IPS DF 6.9 (cell line): ENCODE measurements at regions not wholly inside any gene's neighbourhood (a gene's known extent, or its start where the extent isn't known, plus 50 kb on each side); places are given as distances from the start of the nearest gene placed in this dataset.

Experiments
- DNase-seq: peaks from one replicate; pipeline ENCODE4 v3.0.0-alpha.2; 2013; ENCODE audit warnings: low read depth, low spot score
- H3K27ac ChIP-seq: one replicate; pipeline ENCODE4 v1.5.1; 2013; ENCODE audit warnings: low read length, control low read depth
- H3K27me3 ChIP-seq: 2 replicates; pipeline ENCODE4 v1.6.1; 2013; ENCODE audit warnings: mild to moderate bottlenecking, low read length; ENCODE audit not compliant: control insufficient read depth, insufficient read depth
- H3K36me3 ChIP-seq: 2 replicates; pipeline ENCODE4 v1.6.1; 2013; ENCODE audit warnings: low read length; ENCODE audit not compliant: control insufficient read depth, insufficient read depth
- H3K4me1 ChIP-seq: 2 replicates; pipeline ENCODE4 v1.6.1; 2013; ENCODE audit warnings: low read length; ENCODE audit not compliant: control insufficient read depth, insufficient read depth
- H3K4me3 ChIP-seq: 2 replicates; pipeline ENCODE4 v1.5.1; 2013; ENCODE audit warnings: mild to moderate bottlenecking, low read length
- H3K9me3 ChIP-seq: 2 replicates; pipeline ENCODE4 v1.6.1; 2013; ENCODE audit warnings: low read length, inconsistent platforms; ENCODE audit not compliant: control insufficient read depth, insufficient read depth
- WGBS: extraction: QIAGEN DNeasy Blood & Tissue Kit; methylation state at CpG from one replicate; pipeline ENCODE4 v1.1.7; 2013; ENCODE audit warnings: mixed read lengths, missing lambda C conversion rate; ENCODE audit not compliant: insufficient read length, insufficient coverage; 5-methylcytosine and 5-hydroxymethylcytosine counted together

DNA sequence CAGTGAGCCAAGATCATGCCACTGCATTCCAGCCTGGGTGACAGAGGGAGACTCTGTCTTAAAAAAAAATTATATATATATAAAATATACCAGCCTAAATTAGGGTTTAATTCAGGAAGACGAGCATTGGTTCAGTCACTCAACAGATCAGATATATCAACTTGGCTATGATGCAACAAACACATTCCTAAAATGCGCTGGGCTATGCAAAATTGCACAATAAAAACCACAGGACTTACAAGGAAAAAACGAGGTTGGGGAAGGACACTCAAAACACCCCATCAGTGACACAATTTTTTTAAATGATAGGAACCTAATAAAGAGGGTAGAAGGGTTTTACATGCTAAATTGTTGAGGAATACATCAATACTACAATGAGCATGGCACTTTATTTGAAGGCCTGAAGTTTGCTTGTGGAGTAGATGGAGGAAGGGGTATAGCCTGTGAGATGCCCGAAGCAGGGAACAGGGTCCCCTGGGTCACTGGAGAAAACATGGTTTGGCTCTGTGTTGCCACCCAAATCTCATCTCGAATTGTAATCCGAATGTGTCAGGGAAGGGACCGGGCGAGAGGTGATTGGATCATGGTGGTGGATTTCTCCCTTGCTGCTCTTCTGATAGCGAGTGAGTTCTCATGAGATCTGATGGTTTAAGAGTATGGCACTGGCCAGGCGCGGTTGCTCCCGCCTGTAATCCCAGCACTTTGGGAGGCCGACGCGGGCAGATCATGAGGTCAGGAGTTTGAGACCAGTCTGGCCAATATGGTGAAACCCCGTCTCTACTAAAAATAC is 71.2 kb downstream of the TNFAIP2 start:
- H3K36me3 ChIP-seq = no peaks in the 10 kb centered on the region
- no peak for DNase-seq

DNA sequence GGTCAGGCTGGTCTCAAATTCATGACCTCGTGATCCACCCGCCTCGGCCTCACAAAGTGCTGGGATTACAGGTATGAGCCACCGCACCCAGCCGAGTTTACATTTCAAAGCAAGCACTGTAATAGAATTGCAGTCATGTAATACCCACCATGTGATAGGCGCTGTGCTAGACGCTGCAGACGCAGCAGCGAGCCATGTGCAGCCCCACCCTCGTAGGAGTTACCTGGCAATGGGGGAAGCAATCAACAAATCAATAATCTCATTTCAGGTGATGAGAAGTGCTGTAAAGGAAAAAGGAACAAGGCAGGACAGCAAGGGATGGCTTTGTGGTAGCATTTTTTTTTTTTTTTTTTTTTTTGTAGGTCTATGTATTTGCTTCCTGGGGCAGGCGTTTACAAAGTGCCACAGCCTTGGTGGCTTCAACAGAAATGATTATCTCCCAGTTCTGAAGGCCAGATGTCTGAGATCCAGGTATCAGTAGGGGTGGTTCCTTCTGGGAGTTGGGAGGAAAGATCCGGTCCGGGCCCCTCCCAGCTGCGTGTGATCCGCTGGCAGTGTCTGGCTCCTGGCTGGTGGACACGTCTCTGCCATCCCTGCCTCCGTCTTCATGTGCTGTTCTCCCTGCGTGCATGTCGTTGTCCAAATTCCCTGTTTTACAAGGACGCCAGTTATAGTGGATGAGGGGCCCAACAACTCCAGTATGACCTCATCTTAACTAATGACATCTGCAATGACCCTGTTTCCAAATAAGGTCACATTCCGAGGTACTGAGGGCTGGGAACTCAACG is 72.8 kb downstream of the TNFAIP2 start:
- no peaks in the 10 kb centered on the region for H3K9me3 ChIP-seq
- DNase-seq = no peak
- no CpG with 5 or more reads among the region's 22 CpGs for WGBS
- H3K4me1 ChIP-seq = no peaks in the 10 kb centered on the region
- no peak overlapping the region for H3K27ac ChIP-seq
- no peaks in the 10 kb centered on the region for H3K36me3 ChIP-seq
- H3K27me3 ChIP-seq = no peaks in the 10 kb centered on the region
- no peak overlapping the region for H3K4me3 ChIP-seq

More for the DNA sequence above, 71.2 kb downstream of the TNFAIP2 start:
- H3K4me3 ChIP-seq = no peak overlapping the region
- no peaks in the 10 kb centered on the region for H3K9me3 ChIP-seq
- no CpG with 5 or more reads among the region's 16 CpGs for WGBS
- H3K4me1 ChIP-seq = no peaks in the 10 kb centered on the region
- no peak overlapping the region for H3K27ac ChIP-seq
- peaks cover 2% of the 10 kb centered on the region; the same call in 1 of the 2 replicates for H3K27me3 ChIP-seq

DNA sequence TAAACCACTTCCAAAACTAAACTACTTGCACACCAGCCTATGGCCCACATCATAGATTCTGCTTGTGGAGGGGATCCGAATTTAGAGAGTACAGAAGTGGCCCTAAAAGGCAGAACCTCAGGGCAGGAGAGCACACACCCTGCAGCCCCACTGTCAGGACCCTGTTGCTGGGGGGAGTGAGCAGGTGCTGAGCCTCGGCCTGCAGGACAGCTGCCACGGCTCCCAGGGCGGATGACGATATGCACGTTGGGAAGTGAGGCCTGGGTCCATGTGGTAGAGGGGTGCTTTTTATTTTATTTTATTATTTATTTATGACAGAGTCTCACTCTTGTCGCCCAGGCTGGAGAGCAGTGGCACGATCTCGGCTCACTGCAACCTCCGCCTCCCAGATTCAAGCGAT is 73.5 kb downstream of the TNFAIP2 start:
- no peaks in the 10 kb centered on the region for H3K36me3 ChIP-seq
- no peaks in the 10 kb centered on the region for H3K27me3 ChIP-seq
- H3K9me3 ChIP-seq = peaks cover under 1% of the 10 kb centered on the region; the same call in 1 of the 2 replicates
- no CpG with 5 or more reads among the region's 11 CpGs for WGBS
- H3K4me1 ChIP-seq = no peaks in the 10 kb centered on the region
- no peak overlapping the region for H3K27ac ChIP-seq
- no peak for DNase-seq
- H3K4me3 ChIP-seq = no peak overlapping the region

DNA sequence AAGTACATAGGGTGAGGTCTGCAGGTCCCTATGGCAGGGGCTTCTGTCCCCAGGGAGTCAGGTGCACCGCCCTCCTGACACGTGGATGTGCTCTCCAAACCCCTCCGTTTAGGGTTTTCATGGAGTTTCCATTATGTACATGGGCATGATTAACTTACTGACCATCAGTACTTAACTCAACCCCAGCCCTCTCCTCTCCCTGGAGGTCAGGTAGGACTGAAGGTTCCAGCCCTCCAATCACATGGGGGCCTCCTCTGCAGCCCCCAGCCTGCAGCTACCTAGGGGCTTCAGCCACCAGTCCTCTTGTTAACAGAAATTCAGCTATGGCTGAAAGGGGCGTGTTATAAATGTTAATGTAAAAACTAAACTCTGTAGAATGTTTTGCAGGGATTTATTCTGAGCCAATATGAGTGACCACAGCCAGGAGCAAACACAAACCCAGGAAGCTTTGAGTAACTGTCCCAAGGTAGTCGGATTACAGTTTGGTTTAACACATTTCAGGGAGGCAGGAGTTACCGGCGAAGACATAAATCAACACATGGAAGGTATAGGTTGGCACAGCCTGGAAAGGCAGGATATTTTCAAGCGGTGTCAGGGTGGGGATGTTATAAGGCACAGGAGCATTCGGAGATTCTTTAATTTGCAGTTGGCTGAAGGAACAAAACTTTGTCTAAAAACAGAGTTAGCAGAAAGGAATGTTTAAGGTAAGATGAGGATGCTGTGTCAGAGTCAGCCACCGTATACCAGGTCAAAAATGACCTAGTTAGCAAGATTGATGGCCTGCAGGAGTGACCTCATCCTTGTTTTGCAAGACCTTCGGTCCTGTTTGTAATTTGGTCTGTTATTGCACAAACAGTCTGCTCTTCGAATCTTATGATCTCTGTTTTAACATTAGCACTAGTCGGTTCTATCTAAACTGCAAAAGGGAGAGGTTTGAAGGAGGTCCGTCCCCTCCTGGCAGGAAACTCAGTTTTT is 75.2 kb downstream of the TNFAIP2 start:
- Histone ChIP-seq H3K4me1 (no peaks in the 10 kb centered on the region), H3K36me3 (no peaks in the 10 kb centered on the region), H3K9me3 (peaks cover 3% of the 10 kb centered on the region; the same call in 1 of the 2 replicates), H3K4me3 (no peak overlapping the region), H3K27ac (no peak overlapping the region), H3K27me3 (no peaks in the 10 kb centered on the region)
- no peak for DNase-seq
- no CpG with 5 or more reads among the region's 14 CpGs for WGBS

DNA sequence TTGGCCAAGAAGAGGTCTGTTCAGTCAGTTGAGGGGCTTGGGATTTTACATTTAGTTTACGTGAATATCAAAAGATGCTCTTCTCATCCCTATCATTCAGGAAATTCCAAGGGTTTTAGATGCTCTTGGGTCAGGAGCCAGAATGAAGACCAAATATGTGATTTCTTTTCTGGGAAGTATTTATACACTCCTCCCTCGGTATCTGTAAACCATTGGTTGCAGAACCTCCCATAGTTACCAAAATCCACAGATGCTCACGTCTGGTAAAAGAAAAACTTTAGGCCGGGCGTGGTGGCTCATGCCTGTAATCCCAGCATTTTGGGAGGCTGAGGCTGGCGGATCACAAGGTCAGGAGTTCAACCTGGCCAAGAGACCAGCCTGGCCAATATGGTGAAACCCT is 75.9 kb downstream of the TNFAIP2 start:
- H3K27ac ChIP-seq = no peak overlapping the region
- no peak for DNase-seq

DNA sequence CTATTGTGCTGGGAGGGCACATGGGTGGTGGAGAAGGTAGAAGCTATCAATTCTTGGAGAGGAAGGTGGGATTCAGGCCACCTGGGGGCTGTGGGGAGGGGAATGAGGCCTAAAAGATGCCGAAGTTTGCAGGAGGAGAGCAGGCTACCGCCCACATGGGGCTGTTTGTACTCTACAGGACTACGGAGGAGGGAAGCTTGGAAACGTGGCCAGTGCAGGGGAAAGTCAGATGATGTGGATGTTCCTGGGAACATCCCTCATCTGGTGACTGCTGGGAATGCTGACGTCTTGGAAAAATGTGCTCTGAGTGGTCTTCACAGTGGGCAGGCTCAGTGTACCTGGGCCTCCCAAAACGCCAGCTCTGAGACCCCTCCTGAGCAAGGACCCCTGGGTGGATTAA is 78.5 kb downstream of the TNFAIP2 start:
- Histone ChIP-seq H3K4me3 (no peak overlapping the region), H3K36me3 (no peaks in the 10 kb centered on the region), H3K27ac (no peak overlapping the region), H3K9me3 (peaks cover 3% of the 10 kb centered on the region; the same call in 1 of the 2 replicates), H3K4me1 (no peaks in the 10 kb centered on the region), H3K27me3 (no peaks in the 10 kb centered on the region; the same call in 1 of the 2 replicates)
- no peak for DNase-seq
- WGBS = no CpG with 5 or more reads among the region's 6 CpGs

More for the DNA sequence above, 75.9 kb downstream of the TNFAIP2 start:
- WGBS = no CpG with 5 or more reads among the region's 6 CpGs
- Histone ChIP-seq H3K4me1 (no peaks in the 10 kb centered on the region), H3K27me3 (no peaks in the 10 kb centered on the region), H3K4me3 (no peak overlapping the region), H3K9me3 (peaks cover 3% of the 10 kb centered on the region; the same call in 1 of the 2 replicates), H3K36me3 (no peaks in the 10 kb centered on the region)

DNA sequence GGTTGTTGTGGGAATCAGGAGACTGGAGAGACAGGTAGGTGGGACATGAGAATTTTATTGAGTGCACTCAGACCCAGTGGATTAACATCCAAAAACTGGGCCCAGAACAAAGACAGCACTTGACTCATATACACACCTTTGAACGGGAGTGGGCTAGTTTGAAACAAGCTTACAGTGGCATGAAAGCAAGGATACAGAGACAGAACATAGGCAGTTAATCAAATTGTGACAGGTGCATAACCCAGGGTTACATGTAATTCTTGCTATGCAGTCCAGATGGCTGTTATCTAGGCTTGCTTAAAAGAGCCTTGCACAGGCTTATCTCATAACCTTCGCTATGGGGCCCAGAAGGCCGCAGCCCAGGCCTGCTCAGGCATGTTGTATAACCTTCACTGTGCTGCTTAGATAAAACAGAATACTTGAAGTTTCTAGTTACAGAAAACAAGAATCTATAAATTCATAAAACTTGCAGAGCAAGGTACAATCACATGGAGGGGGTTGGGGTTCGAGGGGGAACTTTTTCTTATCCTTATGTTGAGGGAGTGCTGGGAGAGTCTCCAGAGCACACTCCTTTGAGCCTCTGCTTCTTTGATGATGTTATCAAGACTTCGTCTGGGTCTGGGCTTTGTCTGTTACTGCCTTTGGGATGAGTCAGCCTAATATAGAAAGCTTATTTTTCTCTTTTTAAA is 81.7 kb downstream of the TNFAIP2 start:
- Histone ChIP-seq H3K27me3 (peaks cover 4% of the 10 kb centered on the region; the same call in 1 of the 2 replicates), H3K27ac (no peak overlapping the region), H3K4me1 (no peaks in the 10 kb centered on the region), H3K4me3 (no peak overlapping the region), H3K9me3 (peaks cover 3% of the 10 kb centered on the region; the same call in 1 of the 2 replicates), H3K36me3 (no peaks in the 10 kb centered on the region)
- DNase-seq = no peak
- WGBS = no CpG with 5 or more reads among the region's 5 CpGs

DNA sequence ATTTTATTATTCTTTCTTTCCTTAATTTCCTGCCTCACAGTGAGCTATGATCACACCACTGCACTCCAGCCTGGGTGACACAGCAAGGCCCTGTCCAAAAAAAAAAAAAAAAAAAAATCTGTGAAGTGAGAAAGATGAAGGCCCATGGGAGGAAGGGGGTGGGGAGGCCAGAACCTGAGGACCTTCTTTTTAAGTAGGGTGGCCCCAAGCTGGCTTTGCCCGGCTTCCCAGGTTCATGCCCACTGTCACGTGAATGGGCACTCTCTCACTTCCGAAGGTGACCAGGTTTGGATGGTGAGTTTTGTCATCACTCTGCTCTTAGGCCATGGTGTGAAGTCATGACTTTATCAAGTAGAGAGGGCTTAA is 82.3 kb downstream of the TNFAIP2 start:
- Histone ChIP-seq H3K4me1 (no peaks in the 10 kb centered on the region), H3K27ac (no peak overlapping the region), H3K9me3 (peaks cover 3% of the 10 kb centered on the region; the same call in 1 of the 2 replicates), H3K36me3 (no peaks in the 10 kb centered on the region), H3K4me3 (no peak overlapping the region), H3K27me3 (peaks cover 4% of the 10 kb centered on the region; the same call in 1 of the 2 replicates)
- DNase-seq = no peak
- no CpG with 5 or more reads among the region's 3 CpGs for WGBS

DNA sequence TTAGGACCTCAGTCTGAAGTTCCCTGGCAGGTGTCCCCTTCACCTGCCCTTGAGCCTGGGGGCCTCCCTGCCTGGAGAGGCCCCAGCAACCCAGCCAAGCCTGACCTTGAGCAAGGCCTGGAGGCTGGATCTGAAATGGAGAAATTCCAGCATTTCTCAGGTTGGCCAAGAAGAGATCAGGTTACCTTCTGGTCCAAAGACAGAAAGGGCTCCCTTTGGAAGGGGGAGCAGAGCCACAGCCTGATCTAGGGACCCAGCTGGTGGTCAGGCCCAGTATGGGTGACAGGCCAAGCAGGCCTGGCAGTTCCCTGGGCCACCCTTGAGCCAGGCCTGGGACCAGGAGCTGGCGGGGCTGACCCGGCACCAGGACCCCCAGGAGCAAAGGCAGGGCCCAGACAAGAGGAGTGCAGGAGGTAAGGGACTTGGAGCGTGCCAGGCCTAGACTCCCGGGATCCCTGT is 82.8 kb downstream of the TNFAIP2 start:
- no peak overlapping the region for H3K27ac ChIP-seq
- no peak for DNase-seq

More for the DNA sequence above, 82.8 kb downstream of the TNFAIP2 start:
- H3K4me3 ChIP-seq = no peak overlapping the region
- H3K4me1 ChIP-seq = no peaks in the 10 kb centered on the region
- H3K36me3 ChIP-seq = no peaks in the 10 kb centered on the region
- H3K9me3 ChIP-seq = peaks cover 3% of the 10 kb centered on the region; the same call in 1 of the 2 replicates
- no CpG with 5 or more reads among the region's 4 CpGs for WGBS
- peaks cover 4% of the 10 kb centered on the region; the same call in 1 of the 2 replicates for H3K27me3 ChIP-seq
